OCI-LY7 (cell line): ENCODE measurements at regions not wholly inside any gene's neighbourhood (a gene's known extent, or its start where the extent isn't known, plus 50 kb on each side); places are given as distances from the start of the nearest gene placed in this dataset.

Experiments
- CTCF ChIP-seq: fragments of 200-600 bp; sonication (generic); conservative IDR thresholded peaks from 2 replicates; pipeline ENCODE4 v1.5.1; 2014; ENCODE audit warnings: mild to moderate bottlenecking, antibody characterized with exemption, low read length, moderate library complexity, mixed read lengths
- EZH2phosphoT487 ChIP-seq: fragments of 200-600 bp; sonication (generic); IDR thresholded peaks from 2 replicates; pipeline ENCODE4 v1.6.1; 2018; ENCODE audit warnings: low read depth, borderline replicate concordance, mild to moderate bottlenecking, mixed run types, antibody characterized with exemption, low read length, moderate library complexity, mixed read lengths

GRCh38 chr1:43049481-43049880 is 90.8 kb upstream of the SLC2A1 start:
- TF ChIP-seq CTCF: no peak
- no peak for TF ChIP-seq EZH2phosphoT487
